PC-3 (cell line): ENCODE measurements at regions not wholly inside any gene's neighbourhood (a gene's known extent, or its start where the extent isn't known, plus 50 kb on each side); places are given as distances from the start of the nearest gene placed in this dataset.

ENCODE experiments used
- CTCF ChIP-seq: fragments of 300-600 bp; sonication (generic); conservative IDR thresholded peaks from 2 replicates; pipeline ENCODE4 v1.5.1; 2017; ENCODE audit warnings: antibody characterized with exemption, low read depth, mild to moderate bottlenecking, low read length
- EZH2phosphoT487 ChIP-seq: fragments of 300-600 bp; sonication (generic); IDR thresholded peaks from 2 replicates; pipeline ENCODE4 v1.6.1; 2018; ENCODE audit warnings: mild to moderate bottlenecking, antibody characterized with exemption, low read length, borderline replicate concordance

GRCh38 chr13:99647596-99647985 lies 146.3 kb downstream of the TM9SF2 start:
- no peak for TF ChIP-seq CTCF
- no peak for TF ChIP-seq EZH2phosphoT487
